ENCODE measurements at regions not wholly inside any gene's neighbourhood (a gene's known extent, or its start where the extent isn't known, plus 50 kb on each side); places are given as distances from the start of the nearest gene placed in this dataset.

GRCh38 chr4:97374526-97374925 is 768.8 kb downstream of the STPG2 start:
- TF ChIP-seq CTCF (IDR thresholded peaks at IDR 0.05; ENCODE audit: insufficient read depth, low read length) (no peak), SPI1 (IDR thresholded peaks at IDR 0.05; ENCODE audit: borderline replicate concordance, low read depth) (no peak)

All from HL-60 (cell line).